ENCODE measurements at regions not wholly inside any gene's neighbourhood (a gene's known extent, or its start where the extent isn't known, plus 50 kb on each side); places are given as distances from the start of the nearest gene placed in this dataset.

- Histone ChIP-seq H3K9me2 (ENCODE audit: insufficient read depth) (no peaks in the 10 kb centered on the region), H4K20me1 (ENCODE audit: insufficient read depth) (no peaks in the 10 kb centered on the region), H3F3A (ENCODE audit: insufficient read depth, low read depth) (no peaks in the 10 kb centered on the region), H3K27ac (no peak overlapping the region), H3K27me3 (ENCODE audit: insufficient read depth, low read depth) (no peaks in the 10 kb centered on the region), H2AFZ (no peak overlapping the region), H3K36me3 (ENCODE audit: low read depth) (no peaks in the 10 kb centered on the region), H3K4me3 (no peak overlapping the region), H3K9me3 (ENCODE audit: insufficient read depth, low read depth) (no peaks in the 10 kb centered on the region), H3K4me1 (replicated peaks; ENCODE audit: insufficient read depth) (peaks cover 4% of the 10 kb centered on the region; the same call in 1 of the 2 replicates), H3K4me2 (no peak overlapping the region), H3K79me2 (ENCODE audit: low read depth) (no peaks in the 10 kb centered on the region)
- intact Hi-C loops (cut with micrococcal nuclease; ENCODE audit: unreplicated experiment), result no loop called here
- ChIA-PET CTCF (no interaction called here), POLR2A (ENCODE audit: unreplicated experiment) (no interaction called here)
- TF ChIP-seq, protein P1, sequence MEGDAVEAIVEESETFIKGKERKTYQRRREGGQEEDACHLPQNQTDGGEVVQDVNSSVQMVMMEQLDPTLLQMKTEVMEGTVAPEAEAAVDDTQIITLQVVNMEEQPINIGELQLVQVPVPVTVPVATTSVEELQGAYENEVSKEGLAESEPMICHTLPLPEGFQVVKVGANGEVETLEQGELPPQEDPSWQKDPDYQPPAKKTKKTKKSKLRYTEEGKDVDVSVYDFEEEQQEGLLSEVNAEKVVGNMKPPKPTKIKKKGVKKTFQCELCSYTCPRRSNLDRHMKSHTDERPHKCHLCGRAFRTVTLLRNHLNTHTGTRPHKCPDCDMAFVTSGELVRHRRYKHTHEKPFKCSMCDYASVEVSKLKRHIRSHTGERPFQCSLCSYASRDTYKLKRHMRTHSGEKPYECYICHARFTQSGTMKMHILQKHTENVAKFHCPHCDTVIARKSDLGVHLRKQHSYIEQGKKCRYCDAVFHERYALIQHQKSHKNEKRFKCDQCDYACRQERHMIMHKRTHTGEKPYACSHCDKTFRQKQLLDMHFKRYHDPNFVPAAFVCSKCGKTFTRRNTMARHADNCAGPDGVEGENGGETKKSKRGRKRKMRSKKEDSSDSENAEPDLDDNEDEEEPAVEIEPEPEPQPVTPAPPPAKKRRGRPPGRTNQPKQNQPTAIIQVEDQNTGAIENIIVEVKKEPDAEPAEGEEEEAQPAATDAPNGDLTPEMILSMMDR (conservative IDR thresholded peaks at IDR 0.05), result no peak
- no peak for DNase-seq
- BruUV-seq (replicated peaks), result no TSS peak
These were observed 1268.3 kb upstream of the ACVR2A start for GRCh38 chr2:146576339-146577111.

DNA sequence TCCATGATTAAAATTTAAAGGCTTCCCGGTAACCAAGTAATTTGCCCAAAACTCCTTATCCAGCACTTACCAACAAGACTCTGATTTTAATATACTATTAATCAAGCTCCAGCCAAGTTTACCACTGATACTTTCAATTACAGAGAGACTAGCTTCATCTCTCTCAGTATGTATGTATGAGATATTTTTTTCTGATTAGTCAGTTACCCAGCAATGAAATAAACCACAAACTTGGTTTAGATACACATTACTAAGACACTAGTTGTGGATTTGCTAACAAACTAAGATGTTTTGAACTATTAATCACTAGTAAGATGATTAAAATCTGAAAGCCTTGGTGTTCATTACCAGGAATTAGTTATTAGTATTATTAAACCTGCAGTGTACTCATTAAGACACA is 1272.2 kb upstream of the ACVR2A start:
- Histone ChIP-seq H3K4me3 (no peak overlapping the region), H3F3A (ENCODE audit: insufficient read depth, low read depth) (no peaks in the 10 kb centered on the region), H3K27me3 (ENCODE audit: insufficient read depth, low read depth) (no peaks in the 10 kb centered on the region), H4K20me1 (ENCODE audit: insufficient read depth) (no peaks in the 10 kb centered on the region), H3K36me3 (ENCODE audit: low read depth) (no peaks in the 10 kb centered on the region), H3K9me2 (ENCODE audit: insufficient read depth) (no peaks in the 10 kb centered on the region), H3K27ac (no peak overlapping the region), H3K4me2 (no peak overlapping the region), H3K79me2 (ENCODE audit: low read depth) (no peaks in the 10 kb centered on the region), H3K9me3 (ENCODE audit: insufficient read depth, low read depth) (no peaks in the 10 kb centered on the region), H3K4me1 (replicated peaks; ENCODE audit: insufficient read depth) (no peaks in the 10 kb centered on the region), H2AFZ (0 out of 2 replicates have a peak overlapping the region, but pooled peaks have one; percentile 22)
- no TSS peak for BruUV-seq (replicated peaks)
- ChIA-PET CTCF (no interaction called here), POLR2A (ENCODE audit: unreplicated experiment) (no interaction called here)
- TF ChIP-seq, protein P1 (conservative IDR thresholded peaks at IDR 0.05), result no peak
- TF ChIP-seq EZH2 (IDR thresholded peaks at IDR 0.05; ENCODE audit: low read depth), result no peak
- intact Hi-C loops (cut with micrococcal nuclease; ENCODE audit: unreplicated experiment), result no loop called here
- DNase-seq, result no peak

- ChIA-PET POLR2A (ENCODE audit: unreplicated experiment) (interaction anchor here (0.7 kb wide), 1 partner anchor 40 kb away, joined by 3 read pairs; no protein-coding TSS in a partner anchor), CTCF (no interaction called here)
These were observed 1282.8 kb upstream of the ACVR2A start for GRCh38 chr2:146561996-146562395.

More at GRCh38 chr2:146561996-146562395, 1282.8 kb upstream of the ACVR2A start:
- Histone ChIP-seq H3K27me3 (ENCODE audit: insufficient read depth, low read depth) (no peaks in the 10 kb centered on the region), H3K4me1 (replicated peaks; ENCODE audit: insufficient read depth) (no peaks in the 10 kb centered on the region), H4K20me1 (ENCODE audit: insufficient read depth) (no peaks in the 10 kb centered on the region), H3K27ac (no peak overlapping the region), H3F3A (ENCODE audit: insufficient read depth, low read depth) (no peaks in the 10 kb centered on the region), H2AFZ (no peak overlapping the region), H3K9me3 (ENCODE audit: insufficient read depth, low read depth) (no peaks in the 10 kb centered on the region), H3K4me3 (no peak overlapping the region), H3K36me3 (ENCODE audit: low read depth) (no peaks in the 10 kb centered on the region), H3K9me2 (ENCODE audit: insufficient read depth) (no peaks in the 10 kb centered on the region), H3K79me2 (ENCODE audit: low read depth) (no peaks in the 10 kb centered on the region), H3K4me2 (no peak overlapping the region)
- BruUV-seq (replicated peaks), result no TSS peak
- no peak for DNase-seq
- intact Hi-C loops (cut with micrococcal nuclease; ENCODE audit: unreplicated experiment), result no loop called here
- TF ChIP-seq EZH2 (IDR thresholded peaks at IDR 0.05; ENCODE audit: low read depth), result no peak
- TF ChIP-seq, protein P1 (conservative IDR thresholded peaks at IDR 0.05), result no peak
